ENCODE measurements at regions not wholly inside any gene's neighbourhood (a gene's known extent, or its start where the extent isn't known, plus 50 kb on each side); places are given as distances from the start of the nearest gene placed in this dataset.

DNA sequence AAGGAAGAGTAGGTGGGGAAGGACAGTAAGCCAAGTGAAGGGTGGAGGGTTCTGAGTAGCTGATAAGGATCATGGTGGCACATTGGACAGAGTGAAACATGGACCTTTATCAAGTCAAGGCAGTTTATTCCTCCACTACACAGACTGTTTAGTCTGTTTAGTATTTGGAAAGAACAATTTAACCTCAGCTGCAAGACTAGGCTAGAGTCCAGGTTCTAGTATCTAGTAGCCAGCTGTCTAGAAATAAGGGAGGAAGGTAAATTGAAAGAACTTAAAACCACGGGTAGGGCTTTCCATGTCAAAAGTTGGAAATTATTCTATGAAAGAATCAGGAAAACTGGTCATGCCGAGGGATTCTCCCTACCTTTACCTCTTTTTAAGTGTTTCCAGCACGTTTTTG lies 140.1 kb upstream of the MED14 start:
- intact Hi-C loops (cut with micrococcal nuclease) = loop anchor here (5.0 kb wide), 1 partner anchor 377 kb away; no protein-coding TSS in a partner anchor
- H3K27me3 Mint-ChIP-seq = no peaks in the 10 kb centered on the region
- no CpG with 5 or more reads among the region's 3 CpGs for WGBS (ENCODE audit: insufficient coverage)
- no peak overlapping the region for H3K4me3 Mint-ChIP-seq
- no peak for TF ChIP-seq EZH2 (IDR thresholded peaks at IDR 0.05; ENCODE audit: borderline replicate concordance, insufficient read depth, low read depth, low read length, poor library complexity, severe bottlenecking)
- TF ChIP-seq, protein P1, sequence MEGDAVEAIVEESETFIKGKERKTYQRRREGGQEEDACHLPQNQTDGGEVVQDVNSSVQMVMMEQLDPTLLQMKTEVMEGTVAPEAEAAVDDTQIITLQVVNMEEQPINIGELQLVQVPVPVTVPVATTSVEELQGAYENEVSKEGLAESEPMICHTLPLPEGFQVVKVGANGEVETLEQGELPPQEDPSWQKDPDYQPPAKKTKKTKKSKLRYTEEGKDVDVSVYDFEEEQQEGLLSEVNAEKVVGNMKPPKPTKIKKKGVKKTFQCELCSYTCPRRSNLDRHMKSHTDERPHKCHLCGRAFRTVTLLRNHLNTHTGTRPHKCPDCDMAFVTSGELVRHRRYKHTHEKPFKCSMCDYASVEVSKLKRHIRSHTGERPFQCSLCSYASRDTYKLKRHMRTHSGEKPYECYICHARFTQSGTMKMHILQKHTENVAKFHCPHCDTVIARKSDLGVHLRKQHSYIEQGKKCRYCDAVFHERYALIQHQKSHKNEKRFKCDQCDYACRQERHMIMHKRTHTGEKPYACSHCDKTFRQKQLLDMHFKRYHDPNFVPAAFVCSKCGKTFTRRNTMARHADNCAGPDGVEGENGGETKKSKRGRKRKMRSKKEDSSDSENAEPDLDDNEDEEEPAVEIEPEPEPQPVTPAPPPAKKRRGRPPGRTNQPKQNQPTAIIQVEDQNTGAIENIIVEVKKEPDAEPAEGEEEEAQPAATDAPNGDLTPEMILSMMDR (IDR thresholded peaks at IDR 0.05) = no peak
- H4K20me1 ChIP-seq (ENCODE audit: control insufficient read depth, insufficient read depth, low read length, poor library complexity, severe bottlenecking) = no peaks in the 10 kb centered on the region
- no peak overlapping the region for H3K27ac ChIP-seq (ENCODE audit: low read length in 2 of 2)
- CTCF ChIA-PET = interaction anchor here (9.3 kb wide), 1 partner anchor 237 kb away, joined by 131 read pairs; no protein-coding TSS in a partner anchor
- H3K4me3 ChIP-seq (ENCODE audit: control extremely low read depth in 1 of 5, extremely low read depth in 1 of 5, insufficient read depth in 1 of 5, low read depth in 2 of 5, low read length in 4 of 5) = no peak overlapping the region
- POLR2A ChIA-PET = no interaction called here
- H3K4me1 Mint-ChIP-seq = peaks cover 2% of the 10 kb centered on the region
- H3K4me1 ChIP-seq (ENCODE audit: control insufficient read depth in 2 of 2, insufficient read depth in 2 of 2, low read length in 2 of 2) = no peaks in the 10 kb centered on the region
- H3K9ac ChIP-seq (ENCODE audit: low read length) = no peak overlapping the region
- no peaks in the 10 kb centered on the region for H3K36me3 ChIP-seq (replicated peaks in 1 of 2; ENCODE audit: control extremely low read depth in 1 of 2, control insufficient read depth in 1 of 2, extremely low read depth in 1 of 2, insufficient read depth in 2 of 2, low read length in 1 of 2)
- DNase-seq (no peak), ATAC-seq (ENCODE audit: low read depth) (no peak)
- no peaks in the 10 kb centered on the region for H3K79me2 ChIP-seq (ENCODE audit: control insufficient read depth, insufficient read depth, low read length)
- H3K9me3 Mint-ChIP-seq (ENCODE audit: insufficient read depth) = no peaks in the 10 kb centered on the region
- no peak overlapping the region for H3K4me2 ChIP-seq (replicated peaks; ENCODE audit: low read depth, low read length, poor library complexity, severe bottlenecking)
- H3K27me3 ChIP-seq (replicated peaks in 1 of 4; ENCODE audit: control extremely low read depth in 1 of 4, control insufficient read depth in 3 of 4, insufficient read depth in 4 of 4, low read length in 3 of 4) = no peaks in the 10 kb centered on the region
- H3K27ac Mint-ChIP-seq = no peak overlapping the region
- no peak overlapping the region for H2AFZ ChIP-seq (ENCODE audit: insufficient read depth, low read depth, low read length, poor library complexity, severe bottlenecking)
- H3K9me3 ChIP-seq (ENCODE audit: control extremely low read depth in 1 of 3, control insufficient read depth in 2 of 3, insufficient read depth in 1 of 3, low read length in 2 of 3) = no peaks in the 10 kb centered on the region

DNA sequence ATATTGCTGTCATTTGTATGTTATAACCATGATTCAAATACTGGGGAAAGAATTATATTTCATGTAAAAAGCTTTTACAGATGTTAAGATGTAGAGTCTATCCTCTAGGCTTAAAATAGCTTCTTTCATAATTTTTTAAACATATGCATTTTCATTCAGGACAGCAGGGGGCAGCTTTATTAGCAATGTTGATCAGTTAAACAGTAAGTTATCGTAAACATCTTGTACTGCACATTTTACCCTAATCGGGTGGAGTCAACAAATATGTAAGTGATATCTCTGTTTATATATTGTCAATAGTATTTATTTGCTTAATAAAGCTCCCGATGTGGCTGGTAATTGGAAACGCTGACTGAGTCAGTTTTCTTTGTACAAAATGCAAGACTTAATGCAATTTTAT lies 142.5 kb upstream of the MED14 start:
- CTCF ChIA-PET = interaction anchor here (0.6 to 9.3 kb wide), 11 partner anchors 8 to 739 kb away, joined by 3 to 131 read pairs (median 4); partner anchors contain the start of gene USP9X
- H3K4me3 ChIP-seq (ENCODE audit: control extremely low read depth in 1 of 5, extremely low read depth in 1 of 5, insufficient read depth in 1 of 5, low read depth in 2 of 5, low read length in 4 of 5) = no peak overlapping the region
- POLR2A ChIA-PET = interaction anchor here (0.7 kb wide), 1 partner anchor 237 kb away, joined by 5 read pairs; no protein-coding TSS in a partner anchor
- intact Hi-C loops (cut with micrococcal nuclease) = loop anchor here (1.0 to 5.0 kb wide), 2 partner anchors 237 to 374 kb away; no protein-coding TSS in a partner anchor
- no peaks in the 10 kb centered on the region for H3K36me3 ChIP-seq (replicated peaks in 1 of 2; ENCODE audit: control extremely low read depth in 1 of 2, control insufficient read depth in 1 of 2, extremely low read depth in 1 of 2, insufficient read depth in 2 of 2, low read length in 1 of 2)
- no peaks in the 10 kb centered on the region for H3K4me1 ChIP-seq (ENCODE audit: control insufficient read depth in 2 of 2, insufficient read depth in 2 of 2, low read length in 2 of 2)
- no peak overlapping the region for H2AFZ ChIP-seq (ENCODE audit: insufficient read depth, low read depth, low read length, poor library complexity, severe bottlenecking)
- Mint-ChIP-seq H3K9me3 (ENCODE audit: insufficient read depth) (no peaks in the 10 kb centered on the region), H3K27me3 (no peaks in the 10 kb centered on the region), H3K27ac (no peak overlapping the region), H3K4me1 (no peaks in the 10 kb centered on the region), H3K4me3 (no peak overlapping the region)
- WGBS (ENCODE audit: insufficient coverage) = no CpG with 5 or more reads among the region's 4 CpGs
- H3K9ac ChIP-seq (ENCODE audit: low read length) = no peak overlapping the region
- H3K79me2 ChIP-seq (ENCODE audit: control insufficient read depth, insufficient read depth, low read length) = no peaks in the 10 kb centered on the region
- ATAC-seq (ENCODE audit: low read depth) (no peak), DNase-seq (peak; percentile 49)
- H3K27ac ChIP-seq (ENCODE audit: low read length in 2 of 2) = no peak overlapping the region
- TF ChIP-seq EZH2 (IDR thresholded peaks at IDR 0.05; ENCODE audit: borderline replicate concordance, insufficient read depth, low read depth, low read length, poor library complexity, severe bottlenecking) = no peak
- TF ChIP-seq, protein P1 (IDR thresholded peaks at IDR 0.05) = peak; percentile 55
- no peaks in the 10 kb centered on the region for H3K9me3 ChIP-seq (ENCODE audit: control extremely low read depth in 1 of 3, control insufficient read depth in 2 of 3, insufficient read depth in 1 of 3, low read length in 2 of 3)
- no peaks in the 10 kb centered on the region for H3K27me3 ChIP-seq (replicated peaks in 1 of 4; ENCODE audit: control extremely low read depth in 1 of 4, control insufficient read depth in 3 of 4, insufficient read depth in 4 of 4, low read length in 3 of 4)
- H4K20me1 ChIP-seq (ENCODE audit: control insufficient read depth, insufficient read depth, low read length, poor library complexity, severe bottlenecking) = no peaks in the 10 kb centered on the region
- no peak overlapping the region for H3K4me2 ChIP-seq (replicated peaks; ENCODE audit: low read depth, low read length, poor library complexity, severe bottlenecking)

Data from B cell (primary cell).